H9 (cell line): ENCODE measurements at regions not wholly inside any gene's neighbourhood (a gene's known extent, or its start where the extent isn't known, plus 50 kb on each side); places are given as distances from the start of the nearest gene placed in this dataset.

Experiments
- DNase-seq: peaks from one replicate; pipeline ENCODE4 v3.0.0-alpha.2; 2017
- H2AFZ ChIP-seq: one replicate; pipeline ENCODE4 v1.6.1; 2013; ENCODE audit warnings: mild to moderate bottlenecking, low read length, control low read depth, moderate library complexity
- H2AK5ac ChIP-seq: 2 replicates; pipeline ENCODE4 v1.6.1; 2013; ENCODE audit warnings: low read length, control low read depth, mixed read lengths; ENCODE audit not compliant: insufficient read length
- H2BK120ac ChIP-seq: one replicate; pipeline ENCODE4 v1.6.1; 2013; ENCODE audit warnings: low read depth, mild to moderate bottlenecking, low read length, control low read depth, inconsistent platforms; ENCODE audit not compliant: poor library complexity, severe bottlenecking
- H2BK12ac ChIP-seq: 2 replicates; pipeline ENCODE4 v1.6.1; 2013; ENCODE audit warnings: low read length, control low read depth, mixed read lengths, low read depth; ENCODE audit not compliant: insufficient read length
- H2BK15ac ChIP-seq: 2 replicates; pipeline ENCODE4 v1.6.1; 2013; ENCODE audit warnings: low read depth, low read length, control low read depth
- H2BK20ac ChIP-seq: one replicate; pipeline ENCODE4 v1.6.1; 2013; ENCODE audit warnings: low read depth, mild to moderate bottlenecking, low read length, control low read depth, inconsistent platforms; ENCODE audit not compliant: poor library complexity, severe bottlenecking
- H2BK5ac ChIP-seq: 2 replicates; pipeline ENCODE4 v1.6.1; 2013; ENCODE audit warnings: low read length, control low read depth, mixed read lengths; ENCODE audit not compliant: insufficient read length
- H3K14ac ChIP-seq: 2 replicates; pipeline ENCODE4 v1.6.1; 2013; ENCODE audit warnings: low read length, control low read depth; ENCODE audit not compliant: insufficient read depth
- H3K18ac ChIP-seq: 2 replicates; pipeline ENCODE4 v1.6.1; 2013; ENCODE audit warnings: low read depth, mild to moderate bottlenecking, mixed read lengths, low read length, control low read depth; ENCODE audit not compliant: insufficient read length
- H3K23ac ChIP-seq: 2 replicates; pipeline ENCODE4 v1.6.1; 2013; ENCODE audit warnings: low read length, control low read depth, mixed read lengths, low read depth; ENCODE audit not compliant: insufficient read length
- H3K23me2 ChIP-seq: 2 replicates; pipeline ENCODE4 v1.6.1; 2013; ENCODE audit warnings: low read depth, mild to moderate bottlenecking, mixed read lengths, low read length, control low read depth; ENCODE audit not compliant: insufficient read length, poor library complexity, severe bottlenecking
- H3K27ac ChIP-seq: 2 replicates; pipeline ENCODE4 v1.5.1; 2013; ENCODE audit warnings: low read length, control low read depth, mixed read lengths, low read depth; ENCODE audit not compliant: insufficient read length
- H3K27me3 ChIP-seq: 2 replicates; pipeline ENCODE4 v1.6.1; 2013; ENCODE audit warnings: low read length, control low read depth, inconsistent platforms; ENCODE audit not compliant: insufficient read depth
- H3K4ac ChIP-seq: 2 replicates; pipeline ENCODE4 v1.6.1; 2013; ENCODE audit warnings: low read depth, mild to moderate bottlenecking, control low read depth, inconsistent platforms, low read length, moderate library complexity
- H3K4me1 ChIP-seq: 2 replicates; pipeline ENCODE4 v1.6.1; 2013; ENCODE audit warnings: low read length, control low read depth, inconsistent platforms; ENCODE audit not compliant: insufficient read depth
- H3K4me2 ChIP-seq: 2 replicates; pipeline ENCODE4 v1.6.1; 2013; ENCODE audit warnings: low read length, control low read depth, mixed read lengths; ENCODE audit not compliant: insufficient read length, insufficient read depth
- H3K56ac ChIP-seq: 2 replicates; pipeline ENCODE4 v1.6.1; 2013; ENCODE audit warnings: low read depth, mild to moderate bottlenecking, mixed read lengths, low read length, control low read depth; ENCODE audit not compliant: insufficient read length
- H3K79me1 ChIP-seq: 2 replicates; pipeline ENCODE4 v1.6.1; 2013; ENCODE audit warnings: low read depth, mild to moderate bottlenecking, moderate library complexity, low read length, control low read depth, inconsistent platforms; ENCODE audit not compliant: insufficient read depth, poor library complexity, severe bottlenecking
- H3K79me2 ChIP-seq: 2 replicates; pipeline ENCODE4 v1.6.1; 2013; ENCODE audit warnings: low read length, control low read depth, inconsistent platforms; ENCODE audit not compliant: insufficient read depth
- H3K9ac ChIP-seq: 2 replicates; pipeline ENCODE4 v1.6.1; 2013; ENCODE audit warnings: low read length, control low read depth, mixed read lengths; ENCODE audit not compliant: insufficient read length; ENCODE audit errors: extremely low read depth
- H3K9me3 ChIP-seq: one replicate; pipeline ENCODE4 v1.6.1; 2013; ENCODE audit warnings: low read depth, low read length, inconsistent platforms; ENCODE audit not compliant: control insufficient read depth
- H3T11ph ChIP-seq: one replicate; pipeline ENCODE4 v1.6.1; 2013; ENCODE audit warnings: mild to moderate bottlenecking, low read length, control low read depth, inconsistent platforms
- H4K20me1 ChIP-seq: one replicate; pipeline ENCODE4 v1.6.1; 2013; ENCODE audit not compliant: control insufficient read depth, insufficient read length, insufficient read depth
- H4K5ac ChIP-seq: 2 replicates; pipeline ENCODE4 v1.6.1; 2013; ENCODE audit warnings: low read depth, mild to moderate bottlenecking, mixed read lengths, low read length, control low read depth; ENCODE audit not compliant: insufficient read length
- H4K8ac ChIP-seq: replicated peaks from 2 replicates; pipeline ENCODE4 v1.6.1; 2013; ENCODE audit warnings: low read length, control low read depth, mixed read lengths, low read depth; ENCODE audit not compliant: insufficient read length
- H4K91ac ChIP-seq: 2 replicates; pipeline ENCODE4 v1.6.1; 2013; ENCODE audit warnings: low read depth, mild to moderate bottlenecking, moderate library complexity, mixed read lengths, low read length, control low read depth; ENCODE audit not compliant: insufficient read length
- H3K27ac Mint-ChIP-seq, 3 experiments: 2 replicates in 2 of 3; 3 replicates in 1 of 3; pipeline ENCODE4 v1.8.0; 2020 to 2021; ENCODE audit warnings: mixed read lengths in 3 of 3, mild to moderate bottlenecking in 1 of 3, moderate library complexity in 1 of 3
- H3K27me3 Mint-ChIP-seq: 2 replicates; pipeline ENCODE4 v1.8.0; 2021; ENCODE audit warnings: low read depth, mild to moderate bottlenecking, moderate library complexity, mixed read lengths
- H3K36me3 Mint-ChIP-seq, 3 experiments: 2 replicates in 2 of 3; 3 replicates in 1 of 3; pipeline ENCODE4 v1.8.0; 2020 to 2021; ENCODE audit warnings: low read depth in 3 of 3, mixed read lengths in 3 of 3; ENCODE audit not compliant: insufficient read depth in 1 of 3
- H3K4me1 Mint-ChIP-seq, 2 experiments: 2 replicates each; pipeline ENCODE4 v1.8.0; 2020; ENCODE audit warnings: mixed read lengths in 2 of 2
- H3K4me3 Mint-ChIP-seq, 2 experiments: 2 replicates in 1 of 2; 3 replicates in 1 of 2; pipeline ENCODE4 v1.8.0; 2020 to 2021; ENCODE audit warnings: mild to moderate bottlenecking in 2 of 2, mixed read lengths in 2 of 2, moderate library complexity in 1 of 2
- H3K9me3 Mint-ChIP-seq, 2 experiments: 2 replicates in 1 of 2; 3 replicates in 1 of 2; pipeline ENCODE4 v1.8.0; 2020; ENCODE audit warnings: mild to moderate bottlenecking in 2 of 2, mixed read lengths in 2 of 2, moderate library complexity in 1 of 2
- CTCF ChIP-seq: fragments of 200-600 bp; sonication (generic); conservative IDR thresholded peaks from 3 replicates; pipeline ENCODE4 v1.8.0; 2021; ENCODE audit warnings: antibody characterized with exemption, mild to moderate bottlenecking
- WGBS: extraction: QIAGEN DNeasy Blood & Tissue Kit; methylation state at CpG from one replicate; pipeline ENCODE4 v1.1.7; 2013; ENCODE audit warnings: missing lambda C conversion rate, low lambda C conversion rate, mixed read lengths; ENCODE audit not compliant: insufficient read length; ENCODE audit errors: extremely low coverage; 5-methylcytosine and 5-hydroxymethylcytosine counted together

- H3K4me3 Mint-ChIP-seq = no peak overlapping the region
- Histone ChIP-seq H4K5ac (no peak overlapping the region), H3K4me2 (no peak overlapping the region), H3K9me3 (no peaks in the 10 kb centered on the region), H2BK12ac (no peak overlapping the region), H2BK20ac (no peak overlapping the region), H3K4ac (no peak overlapping the region), H2AK5ac (no peak overlapping the region), H3K14ac (no peak overlapping the region), H2BK120ac (no peak overlapping the region), H2AFZ (no peak overlapping the region), H3K23me2 (no peaks in the 10 kb centered on the region), H3K79me2 (no peaks in the 10 kb centered on the region), H3K56ac (no peak overlapping the region), H3K9ac (no peak overlapping the region), H4K8ac (no peak overlapping the region), H3T11ph (no peak overlapping the region), H4K20me1 (no peaks in the 10 kb centered on the region), H3K27ac (no peak overlapping the region), H3K27me3 (no peaks in the 10 kb centered on the region), H2BK15ac (no peak overlapping the region), H4K91ac (no peak overlapping the region), H3K23ac (no peak overlapping the region), H3K79me1 (no peaks in the 10 kb centered on the region), H3K4me1 (peaks cover 7% of the 10 kb centered on the region), H2BK5ac (no peak overlapping the region), H3K18ac (no peak overlapping the region)
- H3K36me3 Mint-ChIP-seq = no peaks in the 10 kb centered on the region
- peaks cover 18 to 29% of the 10 kb centered on the region in 2 experiments for H3K4me1 Mint-ChIP-seq
- H3K9me3 Mint-ChIP-seq = no peaks in the 10 kb centered on the region
- no peak for TF ChIP-seq CTCF
- DNase-seq = no peak
- H3K27ac Mint-ChIP-seq = no peak overlapping the region
- WGBS = no CpG with 5 or more reads among the region's 7 CpGs
- H3K27me3 Mint-ChIP-seq = peaks cover 4% of the 10 kb centered on the region
Observed at GRCh38 chr5:168207450-168208029, 83.9 kb upstream of the WWC1 start.
